ENCODE measurements at regions not wholly inside any gene's neighbourhood (a gene's known extent, or its start where the extent isn't known, plus 50 kb on each side); places are given as distances from the start of the nearest gene placed in this dataset.

GRCh38 chr3:22453906-22454535, 703.0 kb upstream of the ZNF385D start (continued):
- TF ChIP-seq NBN (IDR thresholded peaks at IDR 0.05; ENCODE audit: low read depth) (no peak), JUN (IDR thresholded peaks at IDR 0.05; ENCODE audit: borderline replicate concordance, low read depth, low read length) (no peak), JUN (CRISPR knock-in tag; IDR thresholded peaks at IDR 0.05; ENCODE audit: borderline replicate concordance) (no peak)

GRCh38 chr3:22469995-22470394, 719.0 kb upstream of the ZNF385D start:
- no peaks in the 10 kb centered on the region for H3K9me1 ChIP-seq (ENCODE audit: control insufficient read depth, insufficient read depth, low read length)
- no TSS peak for BruUV-seq (replicated peaks)
- in situ Hi-C loops (cut with MboI) (no loop called here), intact Hi-C loops (cut with micrococcal nuclease) (no loop called here)
- ATAC-seq (no peak), DNase-seq (ENCODE audit: extremely low read depth in 1 of 4, low spot score in 3 of 4) (no peak), FAIRE-seq (no peak)
- H3K79me2 ChIP-seq (ENCODE audit: control insufficient read depth, insufficient read depth, low read length) = no peaks in the 10 kb centered on the region
- no peak overlapping the region for H3K4me3 ChIP-seq
- ChIA-PET POLR2A (no interaction called here), CTCF (ENCODE audit: low intra/inter-chr PET ratio) (no interaction called here)
- H3K27me3 ChIP-seq (ENCODE audit: control insufficient read depth in 2 of 2, insufficient read depth in 2 of 2, low read length in 2 of 2) = no peaks in the 10 kb centered on the region
- WGBS (ENCODE audit: insufficient coverage, low coverage, missing lambda C conversion rate) = 1% methylated on average over 4 of the region's 4 CpGs
- H3K36me3 ChIP-seq (ENCODE audit: control insufficient read depth, insufficient read depth, low read length) = no peaks in the 10 kb centered on the region
- no peak overlapping the region for H3K4me2 ChIP-seq (ENCODE audit: insufficient read depth, low read length)
- H2AFZ ChIP-seq (ENCODE audit: low read depth, low read length) = no peak overlapping the region
- no peak overlapping the region for H3K27ac ChIP-seq (ENCODE audit: extremely low read depth, low read depth, low read length)
- H3K9me3 ChIP-seq (replicated peaks; ENCODE audit: control insufficient read depth, insufficient read depth, low read depth, low read length) = no peaks in the 10 kb centered on the region
- H3K9ac ChIP-seq (ENCODE audit: insufficient read depth in 1 of 2, low read depth in 2 of 2, low read length in 2 of 2) = no peak overlapping the region
- H3K4me1 ChIP-seq (replicated peaks in 1 of 2; ENCODE audit: control insufficient read depth in 2 of 2, insufficient read depth in 2 of 2, low read length in 2 of 2) = no peaks in the 10 kb centered on the region
- H4K20me1 ChIP-seq (replicated peaks; ENCODE audit: control insufficient read depth, insufficient read depth, low read length) = no peaks in the 10 kb centered on the region
- TF ChIP-seq, protein P1, sequence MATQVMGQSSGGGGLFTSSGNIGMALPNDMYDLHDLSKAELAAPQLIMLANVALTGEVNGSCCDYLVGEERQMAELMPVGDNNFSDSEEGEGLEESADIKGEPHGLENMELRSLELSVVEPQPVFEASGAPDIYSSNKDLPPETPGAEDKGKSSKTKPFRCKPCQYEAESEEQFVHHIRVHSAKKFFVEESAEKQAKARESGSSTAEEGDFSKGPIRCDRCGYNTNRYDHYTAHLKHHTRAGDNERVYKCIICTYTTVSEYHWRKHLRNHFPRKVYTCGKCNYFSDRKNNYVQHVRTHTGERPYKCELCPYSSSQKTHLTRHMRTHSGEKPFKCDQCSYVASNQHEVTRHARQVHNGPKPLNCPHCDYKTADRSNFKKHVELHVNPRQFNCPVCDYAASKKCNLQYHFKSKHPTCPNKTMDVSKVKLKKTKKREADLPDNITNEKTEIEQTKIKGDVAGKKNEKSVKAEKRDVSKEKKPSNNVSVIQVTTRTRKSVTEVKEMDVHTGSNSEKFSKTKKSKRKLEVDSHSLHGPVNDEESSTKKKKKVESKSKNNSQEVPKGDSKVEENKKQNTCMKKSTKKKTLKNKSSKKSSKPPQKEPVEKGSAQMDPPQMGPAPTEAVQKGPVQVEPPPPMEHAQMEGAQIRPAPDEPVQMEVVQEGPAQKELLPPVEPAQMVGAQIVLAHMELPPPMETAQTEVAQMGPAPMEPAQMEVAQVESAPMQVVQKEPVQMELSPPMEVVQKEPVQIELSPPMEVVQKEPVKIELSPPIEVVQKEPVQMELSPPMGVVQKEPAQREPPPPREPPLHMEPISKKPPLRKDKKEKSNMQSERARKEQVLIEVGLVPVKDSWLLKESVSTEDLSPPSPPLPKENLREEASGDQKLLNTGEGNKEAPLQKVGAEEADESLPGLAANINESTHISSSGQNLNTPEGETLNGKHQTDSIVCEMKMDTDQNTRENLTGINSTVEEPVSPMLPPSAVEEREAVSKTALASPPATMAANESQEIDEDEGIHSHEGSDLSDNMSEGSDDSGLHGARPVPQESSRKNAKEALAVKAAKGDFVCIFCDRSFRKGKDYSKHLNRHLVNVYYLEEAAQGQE (IDR thresholded peaks at IDR 0.05; ENCODE audit: borderline replicate concordance) = no peak
- TF ChIP-seq, protein P1 (CRISPR knock-in tag; IDR thresholded peaks at IDR 0.05; ENCODE audit: low read depth) = no peak
- TF ChIP-seq FOXP1 (CRISPR knock-in tag; IDR thresholded peaks at IDR 0.05) (no peak), SMAD3 (CRISPR knock-in tag; conservative IDR thresholded peaks at IDR 0.05) (no peak), EHMT2 (IDR thresholded peaks at IDR 0.05) (no peak), HSF4 (CRISPR knock-in tag; IDR thresholded peaks at IDR 0.05; ENCODE audit: borderline replicate concordance) (no peak), ZZZ3 (IDR thresholded peaks at IDR 0.05) (no peak), SLC30A9 (CRISPR knock-in tag; IDR thresholded peaks at IDR 0.05) (no peak), CHD1 (IDR thresholded peaks at IDR 0.05; ENCODE audit: low read length) (no peak), E2F3 (CRISPR knock-in tag; IDR thresholded peaks at IDR 0.05) (no peak), ZKSCAN1 (IDR thresholded peaks at IDR 0.05; ENCODE audit: low read depth, low read length) (no peak)
